Breast epithelium (tissue), 3 donors: ENCODE measurements at regions not wholly inside any gene's neighbourhood (a gene's known extent, or its start where the extent isn't known, plus 50 kb on each side); places are given as distances from the start of the nearest gene placed in this dataset.

ENCODE experiments used
- CTCF ChIP-seq, 3 donors: fragments of 450-650 bp; IDR thresholded peaks; one replicate each; pipeline ENCODE4 v1.5.1; 2016 to 2017; ENCODE audit warnings: antibody characterized with exemption in 3 of 3, mild to moderate bottlenecking in 3 of 3, moderate library complexity in 3 of 3
- POLR2A ChIP-seq: fragments of 450-650 bp; IDR thresholded peaks from one replicate; pipeline ENCODE4 v1.6.1; 2016; ENCODE audit warnings: antibody characterized with exemption, mild to moderate bottlenecking, moderate library complexity

- TF ChIP-seq POLR2A = no peak
- no peak for TF ChIP-seq CTCF (IDR thresholded peaks at IDR 0.05)
Measured at GRCh38 chr20:10902576-10903282, 228.9 kb upstream of the JAG1 start.
